GM21786 (cell line): ENCODE measurements at regions not wholly inside any gene's neighbourhood (a gene's known extent, or its start where the extent isn't known, plus 50 kb on each side); places are given as distances from the start of the nearest gene placed in this dataset.
"Not testable (repeated sequence)": the region's sequence is repeated elsewhere in the genome, so short reads cannot be mapped to it uniquely, and the experiment has no call there.

ENCODE experiments used
- ATAC-seq: cut with Tn5 transposase; IDR thresholded peaks from one replicate; pipeline ENCODE4 v1.9.1; 2021; ENCODE audit not compliant: unreplicated experiment

GRCh38 chr6:21769405-21769861 lies 175.9 kb downstream of the SOX4 start:
- ATAC-seq: no peak

- ATAC-seq: no peak
These were observed 176.4 kb downstream of the SOX4 start for GRCh38 chr6:21769968-21770367.

- ATAC-seq: no peak
These were observed 178.2 kb downstream of the SOX4 start for GRCh38 chr6:21771626-21772320.

GRCh38 chr6:21772477-21772876 lies 178.9 kb downstream of the SOX4 start:
- no peak for ATAC-seq

GRCh38 chr6:21772884-21773575 lies 179.5 kb downstream of the SOX4 start:
- no peak for ATAC-seq

GRCh38 chr6:21773576-21773968 lies 180.0 kb downstream of the SOX4 start:
- no peak for ATAC-seq

- ATAC-seq: no peak
These were observed 184.3 kb downstream of the SOX4 start for GRCh38 chr6:21777846-21778245.

- ATAC-seq: no peak
These were observed 186.6 kb downstream of the SOX4 start for GRCh38 chr6:21780141-21780540.

- ATAC-seq: no peak
These were observed 187.1 kb downstream of the SOX4 start for GRCh38 chr6:21780679-21781078.

- no peak for ATAC-seq
These were observed 187.6 kb downstream of the SOX4 start for GRCh38 chr6:21781128-21781527.

GRCh38 chr6:21785164-21785563 lies 191.6 kb downstream of the SOX4 start:
- ATAC-seq: no peak

- ATAC-seq: no peak
These were observed 197.5 kb downstream of the SOX4 start for GRCh38 chr6:21791056-21791455.

GRCh38 chr6:21791581-21791980 lies 198.0 kb downstream of the SOX4 start:
- no peak for ATAC-seq

- no peak for ATAC-seq
These were observed 198.6 kb downstream of the SOX4 start for GRCh38 chr6:21792177-21792576.

GRCh38 chr6:21796979-21797378 lies 203.4 kb downstream of the SOX4 start:
- ATAC-seq: not testable (repeated sequence)

- no peak for ATAC-seq
These were observed 204.9 kb downstream of the SOX4 start for GRCh38 chr6:21798468-21798867.

GRCh38 chr6:21800330-21800729 lies 206.8 kb downstream of the SOX4 start:
- no peak for ATAC-seq

- ATAC-seq: no peak
These were observed 207.4 kb downstream of the SOX4 start for GRCh38 chr6:21800948-21801438.

- ATAC-seq: no peak
These were observed 208.1 kb downstream of the SOX4 start for GRCh38 chr6:21801446-21802174.

- ATAC-seq: no peak
These were observed 208.7 kb downstream of the SOX4 start for GRCh38 chr6:21802175-21802822.

- no peak for ATAC-seq
These were observed 211.5 kb downstream of the SOX4 start for GRCh38 chr6:21804941-21805610.
